Epithelial cell of esophagus (primary cell): ENCODE measurements at regions not wholly inside any gene's neighbourhood (a gene's known extent, or its start where the extent isn't known, plus 50 kb on each side); places are given as distances from the start of the nearest gene placed in this dataset.
"Not testable (repeated sequence)": the region's sequence is repeated elsewhere in the genome, so short reads cannot be mapped to it uniquely, and the experiment has no call there.

Experiments
- DNase-seq: peaks from one replicate; pipeline ENCODE4 v3.0.0; 2010; ENCODE audit warnings: low read depth
- H3K4me3 ChIP-seq: 2 replicates; pipeline ENCODE4 v1.5.1; 2011; ENCODE audit warnings: mild to moderate bottlenecking, low read length, control low read depth
- CTCF ChIP-seq: IDR thresholded peaks from 2 replicates; pipeline ENCODE4 v1.5.1; 2011; ENCODE audit warnings: low read depth, mild to moderate bottlenecking, low read length, control low read depth, inconsistent platforms; ENCODE audit not compliant: insufficient read depth; ENCODE audit errors: missing control alignments

DNA sequence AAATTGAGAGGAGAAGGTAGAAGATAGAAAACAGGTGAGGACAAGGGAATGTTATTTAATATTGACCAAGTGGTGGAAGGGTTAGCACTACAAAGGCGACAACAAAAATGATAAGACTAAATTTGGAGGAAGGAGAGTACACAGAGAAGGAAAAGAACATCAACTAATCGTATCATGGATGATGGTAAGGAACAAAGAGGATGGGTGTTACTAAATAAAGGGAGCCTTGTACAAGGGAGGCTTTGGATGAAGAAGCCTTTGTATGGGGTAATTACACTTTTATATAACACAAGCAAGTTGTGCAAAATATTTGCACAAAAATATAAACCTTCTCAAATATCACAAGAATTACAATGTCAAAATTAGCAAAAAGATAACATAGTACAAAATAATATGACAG is 125.7 kb downstream of the ZNF608 start:
- H3K4me3 ChIP-seq = no peak overlapping the region
- TF ChIP-seq CTCF = no peak
- no peak for DNase-seq

DNA sequence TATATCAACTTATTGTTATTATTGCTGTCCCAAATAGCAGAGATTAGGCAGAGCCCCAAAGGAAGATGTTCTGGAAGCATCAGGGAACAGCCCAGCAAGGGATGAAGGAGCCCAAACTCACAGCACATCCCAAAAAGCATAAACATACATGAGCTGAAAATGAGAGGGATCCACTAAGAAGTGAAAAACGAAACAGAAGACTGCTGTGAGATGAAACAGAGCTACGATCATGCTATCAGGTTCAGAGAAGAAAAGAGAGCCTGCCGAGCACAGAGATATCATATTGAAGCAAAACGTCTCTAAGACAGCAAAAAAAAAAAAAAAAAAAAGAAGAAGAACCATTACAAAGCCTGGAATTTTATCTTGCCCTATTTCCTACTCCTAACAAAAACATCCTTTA is 127.3 kb downstream of the ZNF608 start:
- DNase-seq = no peak

DNA sequence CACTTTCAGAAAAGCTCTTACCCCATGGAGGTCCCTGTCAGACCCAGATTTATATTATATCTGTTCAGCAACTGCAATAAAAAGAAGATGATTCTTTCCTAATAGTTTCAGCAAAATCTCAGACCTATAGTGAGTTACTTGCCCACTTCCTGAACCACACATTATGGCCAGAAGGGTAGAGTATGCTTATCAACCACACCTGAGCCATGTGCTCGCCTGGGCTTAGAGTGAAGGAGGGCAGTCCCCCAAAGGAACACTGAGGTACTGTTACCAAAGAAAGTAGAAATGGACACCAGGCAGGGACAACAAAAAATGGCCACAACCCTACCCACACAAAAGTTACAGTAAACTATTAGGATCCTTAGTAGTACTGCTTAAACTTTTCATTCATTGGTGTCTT is 128.7 kb downstream of the ZNF608 start:
- DNase-seq = no peak
- no peak overlapping the region for H3K4me3 ChIP-seq
- TF ChIP-seq CTCF = no peak

More for the DNA sequence above, 127.3 kb downstream of the ZNF608 start:
- TF ChIP-seq CTCF = no peak
- H3K4me3 ChIP-seq = no peak overlapping the region

GRCh38 chr5:124614836-124615385 is 131.5 kb downstream of the ZNF608 start:
- H3K4me3 ChIP-seq = no peak overlapping the region
- no peak for TF ChIP-seq CTCF
- no peak for DNase-seq

- DNase-seq = no peak
- no peak overlapping the region for H3K4me3 ChIP-seq
- no peak for TF ChIP-seq CTCF
These were observed 132.3 kb downstream of the ZNF608 start for GRCh38 chr5:124614105-124614504.

- DNase-seq = no peak
- H3K4me3 ChIP-seq = no peak overlapping the region
- TF ChIP-seq CTCF = no peak
These were observed 133.0 kb downstream of the ZNF608 start for GRCh38 chr5:124613273-124613953.

- no peak for DNase-seq
- H3K4me3 ChIP-seq = no peak overlapping the region
- TF ChIP-seq CTCF = no peak
These were observed 134.4 kb downstream of the ZNF608 start for GRCh38 chr5:124612023-124612422.

GRCh38 chr5:124611262-124611661 is 135.2 kb downstream of the ZNF608 start:
- not testable (repeated sequence) for H3K4me3 ChIP-seq, DNase-seq

GRCh38 chr5:124609685-124610084 is 136.8 kb downstream of the ZNF608 start:
- not testable (repeated sequence) for DNase-seq, H3K4me3 ChIP-seq
